MV-4-11 (cell line): ENCODE measurements at regions not wholly inside any gene's neighbourhood (a gene's known extent, or its start where the extent isn't known, plus 50 kb on each side); places are given as distances from the start of the nearest gene placed in this dataset.

ENCODE experiments used
- DNase-seq: peaks from one replicate; lab custom pipeline; 2025; lab: John Stamatoyannopoulos, UW

GRCh38 chr18:40058811-40059570 is 1896.0 kb upstream of the PIK3C3 start:
- DNase-seq, result peak; percentile 13

GRCh38 chr18:40056079-40056692 is 1898.8 kb upstream of the PIK3C3 start:
- DNase-seq, result no peak

- DNase-seq, result no peak
Measured at GRCh38 chr18:40055262-40055661, 1899.8 kb upstream of the PIK3C3 start.

GRCh38 chr18:40049716-40050115 is 1905.3 kb upstream of the PIK3C3 start:
- no peak for DNase-seq

- no peak for DNase-seq
Measured at GRCh38 chr18:40048886-40049650, 1906.0 kb upstream of the PIK3C3 start.

GRCh38 chr18:40048253-40048652 is 1906.8 kb upstream of the PIK3C3 start:
- DNase-seq, result no peak

GRCh38 chr18:40046596-40046995 is 1908.4 kb upstream of the PIK3C3 start:
- DNase-seq, result no peak

GRCh38 chr18:40041951-40042350 is 1913.1 kb upstream of the PIK3C3 start:
- no peak for DNase-seq

GRCh38 chr18:40040574-40040973 is 1914.5 kb upstream of the PIK3C3 start:
- DNase-seq, result no peak

GRCh38 chr18:40037356-40037755 is 1917.7 kb upstream of the PIK3C3 start:
- DNase-seq, result no peak

GRCh38 chr18:40036861-40037260 is 1918.2 kb upstream of the PIK3C3 start:
- no peak for DNase-seq

- DNase-seq, result no peak
Measured at GRCh38 chr18:40035966-40036365, 1919.1 kb upstream of the PIK3C3 start.

- DNase-seq, result no peak
Measured at GRCh38 chr18:40032076-40032475, 1923.0 kb upstream of the PIK3C3 start.

GRCh38 chr18:40031435-40031834 is 1923.6 kb upstream of the PIK3C3 start:
- peak; percentile 27 for DNase-seq

- DNase-seq, result no peak
Measured at GRCh38 chr18:40019797-40020392, 1935.1 kb upstream of the PIK3C3 start.

- no peak for DNase-seq
Measured at GRCh38 chr18:40018266-40018665, 1936.8 kb upstream of the PIK3C3 start.

- DNase-seq, result no peak
Measured at GRCh38 chr18:40017021-40017420, 1938.0 kb upstream of the PIK3C3 start.

- no peak for DNase-seq
Measured at GRCh38 chr18:40016405-40016804, 1938.6 kb upstream of the PIK3C3 start.

- DNase-seq, result no peak
Measured at GRCh38 chr18:40013001-40013609, 1941.9 kb upstream of the PIK3C3 start.

GRCh38 chr18:40011201-40011600 is 1943.8 kb upstream of the PIK3C3 start:
- no peak for DNase-seq

GRCh38 chr18:40006634-40007033 is 1948.4 kb upstream of the PIK3C3 start:
- no peak for DNase-seq

- no peak for DNase-seq
Measured at GRCh38 chr18:40004246-40004645, 1950.8 kb upstream of the PIK3C3 start.
